ENCODE measurements at regions not wholly inside any gene's neighbourhood (a gene's known extent, or its start where the extent isn't known, plus 50 kb on each side); places are given as distances from the start of the nearest gene placed in this dataset.

DNA sequence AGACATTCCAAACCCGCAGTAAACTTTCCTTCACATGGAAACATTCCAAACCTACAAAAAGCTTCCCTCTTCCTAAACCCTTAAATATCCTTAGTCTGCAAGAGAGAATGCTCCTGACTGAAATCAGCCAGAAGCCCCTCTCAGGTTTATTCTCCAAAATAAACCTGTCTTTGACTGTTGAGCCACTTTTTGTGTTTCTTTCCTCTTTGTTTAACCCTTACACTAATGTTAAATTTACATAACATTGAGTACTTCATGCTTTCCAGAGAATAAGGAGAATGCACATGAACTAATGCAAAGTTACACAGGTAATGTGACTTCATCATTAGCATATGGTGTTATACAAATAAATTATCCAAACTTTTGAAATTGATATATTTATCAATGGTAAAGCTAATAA lies 262.6 kb upstream of the PRKCQ start:
- Histone ChIP-seq H3K4me3 (IDR thresholded peaks at IDR 0.05; ENCODE audit: insufficient read depth, low read depth, low read length) (no peak overlapping the region), H3K36me3 (ENCODE audit: insufficient read depth) (no peaks in the 10 kb centered on the region), H3K27ac (no peak overlapping the region), H2AFZ (ENCODE audit: low read depth) (no peak overlapping the region), H4K20me1 (ENCODE audit: insufficient read depth) (no peaks in the 10 kb centered on the region), H3K4me1 (ENCODE audit: low read depth, poor library complexity, severe bottlenecking) (no peaks in the 10 kb centered on the region), H3K4me2 (no peak overlapping the region), H3K9ac (no peak overlapping the region), H3K79me2 (ENCODE audit: insufficient read depth, low read depth) (no peaks in the 10 kb centered on the region), H3K27me3 (ENCODE audit: insufficient read depth, low read depth) (no peaks in the 10 kb centered on the region)
- TF ChIP-seq, protein P1, sequence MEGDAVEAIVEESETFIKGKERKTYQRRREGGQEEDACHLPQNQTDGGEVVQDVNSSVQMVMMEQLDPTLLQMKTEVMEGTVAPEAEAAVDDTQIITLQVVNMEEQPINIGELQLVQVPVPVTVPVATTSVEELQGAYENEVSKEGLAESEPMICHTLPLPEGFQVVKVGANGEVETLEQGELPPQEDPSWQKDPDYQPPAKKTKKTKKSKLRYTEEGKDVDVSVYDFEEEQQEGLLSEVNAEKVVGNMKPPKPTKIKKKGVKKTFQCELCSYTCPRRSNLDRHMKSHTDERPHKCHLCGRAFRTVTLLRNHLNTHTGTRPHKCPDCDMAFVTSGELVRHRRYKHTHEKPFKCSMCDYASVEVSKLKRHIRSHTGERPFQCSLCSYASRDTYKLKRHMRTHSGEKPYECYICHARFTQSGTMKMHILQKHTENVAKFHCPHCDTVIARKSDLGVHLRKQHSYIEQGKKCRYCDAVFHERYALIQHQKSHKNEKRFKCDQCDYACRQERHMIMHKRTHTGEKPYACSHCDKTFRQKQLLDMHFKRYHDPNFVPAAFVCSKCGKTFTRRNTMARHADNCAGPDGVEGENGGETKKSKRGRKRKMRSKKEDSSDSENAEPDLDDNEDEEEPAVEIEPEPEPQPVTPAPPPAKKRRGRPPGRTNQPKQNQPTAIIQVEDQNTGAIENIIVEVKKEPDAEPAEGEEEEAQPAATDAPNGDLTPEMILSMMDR (conservative IDR thresholded peaks at IDR 0.05; ENCODE audit: low read depth, low read length), result no peak

DNA sequence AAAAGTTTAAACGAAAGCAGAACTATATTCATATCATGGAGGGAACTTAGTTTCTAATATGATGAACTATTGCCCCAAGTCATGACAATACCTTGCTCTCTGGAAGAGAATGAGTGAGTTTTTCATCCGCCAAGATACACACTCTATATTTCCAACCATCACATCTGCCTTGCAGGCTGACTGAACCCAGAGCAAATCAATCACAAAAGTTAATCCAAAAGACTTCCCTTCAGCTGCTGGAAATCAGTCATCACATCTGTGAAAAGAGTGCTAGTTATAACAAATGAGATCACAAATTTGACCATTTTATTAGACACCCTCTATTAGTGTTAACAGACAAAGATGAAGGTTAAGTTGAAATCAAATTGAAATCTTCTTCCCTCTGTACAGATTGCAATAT lies 261.7 kb upstream of the PRKCQ start:
- Histone ChIP-seq H4K20me1 (ENCODE audit: insufficient read depth) (no peaks in the 10 kb centered on the region), H3K4me3 (IDR thresholded peaks at IDR 0.05; ENCODE audit: insufficient read depth, low read depth, low read length) (no peak overlapping the region), H2AFZ (ENCODE audit: low read depth) (no peak overlapping the region), H3K27ac (no peak overlapping the region), H3K9ac (no peak overlapping the region), H3K4me1 (ENCODE audit: low read depth, poor library complexity, severe bottlenecking) (no peaks in the 10 kb centered on the region), H3K36me3 (ENCODE audit: insufficient read depth) (no peaks in the 10 kb centered on the region), H3K27me3 (ENCODE audit: insufficient read depth, low read depth) (no peaks in the 10 kb centered on the region), H3K79me2 (ENCODE audit: insufficient read depth, low read depth) (no peaks in the 10 kb centered on the region), H3K4me2 (no peak overlapping the region)
- TF ChIP-seq, protein P1 (conservative IDR thresholded peaks at IDR 0.05; ENCODE audit: low read depth, low read length), result no peak

DNA sequence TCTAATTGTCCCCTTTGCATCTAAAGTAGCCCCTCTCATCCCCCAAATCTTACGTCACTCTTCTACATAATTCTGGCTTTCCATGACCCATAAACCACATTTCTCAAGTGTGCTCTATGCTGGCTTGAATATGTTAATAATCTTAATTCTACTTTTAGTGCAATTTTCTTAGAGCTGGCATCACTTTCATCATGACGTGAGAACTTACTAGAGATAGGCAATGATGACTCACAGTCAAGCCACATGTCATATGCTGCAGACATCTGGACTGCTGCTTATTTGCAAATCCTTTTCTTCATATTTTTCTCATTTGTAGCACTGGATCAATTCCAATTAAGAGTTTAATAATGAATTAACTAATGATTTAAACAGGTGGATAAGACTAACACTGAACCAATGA lies 260.7 kb upstream of the PRKCQ start:
- no peaks in the 10 kb centered on the region; the same call in 1 of the 2 replicates for H3K36me3 ChIP-seq (ENCODE audit: insufficient read depth)
- no peak overlapping the region for H3K27ac ChIP-seq
- H3K4me3 ChIP-seq (IDR thresholded peaks at IDR 0.05; ENCODE audit: insufficient read depth, low read depth, low read length), result no peak overlapping the region
- H2AFZ ChIP-seq (ENCODE audit: low read depth), result no peak overlapping the region
- H3K4me1 ChIP-seq (ENCODE audit: low read depth, poor library complexity, severe bottlenecking), result no peaks in the 10 kb centered on the region
- TF ChIP-seq, protein P1 (conservative IDR thresholded peaks at IDR 0.05; ENCODE audit: low read depth, low read length), result no peak
- H3K79me2 ChIP-seq (ENCODE audit: insufficient read depth, low read depth), result no peaks in the 10 kb centered on the region
- H3K27me3 ChIP-seq (ENCODE audit: insufficient read depth, low read depth), result no peaks in the 10 kb centered on the region
- H4K20me1 ChIP-seq (ENCODE audit: insufficient read depth), result no peaks in the 10 kb centered on the region
- no peak overlapping the region for H3K9ac ChIP-seq
- no peak overlapping the region for H3K4me2 ChIP-seq

DNA sequence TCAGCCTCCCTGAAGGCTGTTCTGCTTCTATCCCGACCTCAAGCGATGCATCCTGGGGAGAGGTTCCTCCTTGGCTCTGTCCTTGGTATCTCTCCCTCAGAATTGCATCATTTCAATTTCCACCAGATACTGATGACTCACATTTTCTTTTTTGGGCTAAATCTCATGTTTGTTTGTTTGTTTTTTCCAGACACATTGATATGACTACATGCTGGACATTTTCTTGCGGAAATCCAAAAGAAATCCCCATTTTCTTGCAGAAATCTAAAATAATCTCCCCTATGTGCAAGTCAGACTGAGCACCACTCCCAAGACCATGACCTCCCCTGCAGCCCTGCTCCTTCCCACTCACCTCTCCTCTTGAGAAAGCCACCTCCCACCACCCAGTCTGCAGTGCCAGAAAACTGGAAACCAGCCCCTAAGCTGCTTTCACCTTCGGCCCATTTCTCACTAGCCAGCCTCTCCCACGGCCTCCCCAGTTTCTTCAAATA lies 260.2 kb upstream of the PRKCQ start:
- Histone ChIP-seq H3K36me3 (ENCODE audit: insufficient read depth) (no peaks in the 10 kb centered on the region; the same call in 1 of the 2 replicates), H2AFZ (ENCODE audit: low read depth) (no peak overlapping the region), H3K27me3 (ENCODE audit: insufficient read depth, low read depth) (no peaks in the 10 kb centered on the region), H3K9ac (no peak overlapping the region), H4K20me1 (ENCODE audit: insufficient read depth) (no peaks in the 10 kb centered on the region), H3K4me3 (IDR thresholded peaks at IDR 0.05; ENCODE audit: insufficient read depth, low read depth, low read length) (no peak overlapping the region), H3K79me2 (ENCODE audit: insufficient read depth, low read depth) (no peaks in the 10 kb centered on the region), H3K27ac (no peak overlapping the region), H3K4me2 (no peak overlapping the region), H3K4me1 (ENCODE audit: low read depth, poor library complexity, severe bottlenecking) (no peaks in the 10 kb centered on the region)
- TF ChIP-seq, protein P1 (conservative IDR thresholded peaks at IDR 0.05; ENCODE audit: low read depth, low read length), result no peak
